K562 (cell line): ENCODE measurements at regions not wholly inside any gene's neighbourhood (a gene's known extent, or its start where the extent isn't known, plus 50 kb on each side); places are given as distances from the start of the nearest gene placed in this dataset.

Source experiments
- JUND ChIP-seq, 2 experiments: IDR thresholded peaks; 2 replicates in 1 of 2; 3 replicates in 1 of 2; pipeline ENCODE4 v1.6.1; 2011; ENCODE audit warnings: borderline replicate concordance in 2 of 2, low read depth in 2 of 2, low read length in 2 of 2, improper control_type of control experiment in 1 of 2, missing biosample characterization in 1 of 2, missing genetic modification characterization in 1 of 2, missing genetic modification reagents in 1 of 2
- NCOA2 ChIP-seq, 2 experiments: fragments of 450-650 bp; IDR thresholded peaks; 2 replicates each; pipeline ENCODE4 v1.6.1; 2018; ENCODE audit warnings: mild to moderate bottlenecking in 2 of 2, moderate library complexity in 1 of 2; ENCODE audit not compliant: partially characterized antibody in 2 of 2
- TF ChIP-seq, protein P1 (sequence below): fragments of 250-450 bp; sonication (Bioruptor Pico); IDR thresholded peaks from 2 replicates; pipeline ENCODE4 v1.4.0; 2020; ENCODE audit warnings: mild to moderate bottlenecking, moderate library complexity
- TF ChIP-seq, protein P2 (sequence below): fragments of 250-450 bp; sonication (Bioruptor Pico); IDR thresholded peaks from 2 replicates; pipeline ENCODE4 v1.8.0; 2021; ENCODE audit warnings: borderline replicate concordance, mild to moderate bottlenecking, moderate library complexity; ENCODE audit not compliant: poor library complexity, severe bottlenecking
- TF ChIP-seq, protein P3 (sequence below): fragments of 450-650 bp; IDR thresholded peaks from 2 replicates; pipeline ENCODE4 v1.6.1; 2016; ENCODE audit warnings: mild to moderate bottlenecking
- TF ChIP-seq, protein P4 (sequence below): fragments of 450-650 bp; formaldehyde crosslinking; IDR thresholded peaks from 2 replicates; pipeline ENCODE4 v1.4.0; 2022; ENCODE audit warnings: missing genetic modification characterization

DNA sequence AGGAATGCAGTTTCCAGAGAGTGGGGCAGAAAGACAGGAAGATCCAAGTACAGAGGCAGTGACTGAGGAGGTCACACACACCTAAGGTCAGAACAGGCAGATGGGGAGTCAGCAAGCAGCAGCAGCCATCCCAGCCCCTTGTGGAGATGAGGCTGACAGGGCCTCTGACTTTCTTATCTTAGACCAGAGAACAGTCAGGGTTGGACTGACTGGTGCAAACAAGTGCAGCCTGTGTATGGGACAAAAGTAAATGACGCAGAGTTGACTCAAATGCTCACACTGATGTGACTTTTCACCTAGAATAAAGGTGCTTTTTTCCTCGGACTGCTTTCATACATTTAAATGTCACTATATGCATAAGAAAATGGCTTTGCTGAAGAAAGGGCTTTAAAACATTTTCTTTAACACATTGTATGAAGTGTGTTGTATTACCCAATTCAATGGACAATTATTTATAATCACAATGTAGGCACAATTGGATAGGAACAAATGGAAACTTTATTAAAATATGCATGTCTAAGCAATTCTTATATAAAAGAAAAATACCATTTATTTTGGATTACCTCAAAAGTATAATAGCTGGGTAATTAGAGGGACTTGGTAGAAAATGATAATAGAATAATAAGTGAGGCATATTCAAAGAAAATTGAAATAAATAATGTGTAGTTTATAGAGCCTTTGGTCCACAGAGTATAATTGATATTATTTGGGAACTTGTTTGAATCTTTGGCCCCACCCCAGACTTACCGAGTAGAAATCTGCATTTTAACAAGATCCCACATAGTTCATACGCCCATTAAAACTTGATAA lies 1321.5 kb upstream of the CELF4 start (continued):
- TF ChIP-seq, protein P1, sequence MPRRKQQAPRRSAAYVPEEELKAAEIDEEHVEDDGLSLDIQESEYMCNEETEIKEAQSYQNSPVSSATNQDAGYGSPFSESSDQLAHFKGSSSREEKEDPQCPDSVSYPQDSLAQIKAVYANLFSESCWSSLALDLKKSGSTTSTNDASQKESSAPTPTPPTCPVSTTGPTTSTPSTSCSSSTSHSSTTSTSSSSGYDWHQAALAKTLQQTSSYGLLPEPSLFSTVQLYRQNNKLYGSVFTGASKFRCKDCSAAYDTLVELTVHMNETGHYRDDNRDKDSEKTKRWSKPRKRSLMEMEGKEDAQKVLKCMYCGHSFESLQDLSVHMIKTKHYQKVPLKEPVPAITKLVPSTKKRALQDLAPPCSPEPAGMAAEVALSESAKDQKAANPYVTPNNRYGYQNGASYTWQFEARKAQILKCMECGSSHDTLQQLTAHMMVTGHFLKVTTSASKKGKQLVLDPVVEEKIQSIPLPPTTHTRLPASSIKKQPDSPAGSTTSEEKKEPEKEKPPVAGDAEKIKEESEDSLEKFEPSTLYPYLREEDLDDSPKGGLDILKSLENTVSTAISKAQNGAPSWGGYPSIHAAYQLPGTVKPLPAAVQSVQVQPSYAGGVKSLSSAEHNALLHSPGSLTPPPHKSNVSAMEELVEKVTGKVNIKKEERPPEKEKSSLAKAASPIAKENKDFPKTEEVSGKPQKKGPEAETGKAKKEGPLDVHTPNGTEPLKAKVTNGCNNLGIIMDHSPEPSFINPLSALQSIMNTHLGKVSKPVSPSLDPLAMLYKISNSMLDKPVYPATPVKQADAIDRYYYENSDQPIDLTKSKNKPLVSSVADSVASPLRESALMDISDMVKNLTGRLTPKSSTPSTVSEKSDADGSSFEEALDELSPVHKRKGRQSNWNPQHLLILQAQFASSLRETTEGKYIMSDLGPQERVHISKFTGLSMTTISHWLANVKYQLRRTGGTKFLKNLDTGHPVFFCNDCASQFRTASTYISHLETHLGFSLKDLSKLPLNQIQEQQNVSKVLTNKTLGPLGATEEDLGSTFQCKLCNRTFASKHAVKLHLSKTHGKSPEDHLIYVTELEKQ = no peak
- TF ChIP-seq, protein P2, sequence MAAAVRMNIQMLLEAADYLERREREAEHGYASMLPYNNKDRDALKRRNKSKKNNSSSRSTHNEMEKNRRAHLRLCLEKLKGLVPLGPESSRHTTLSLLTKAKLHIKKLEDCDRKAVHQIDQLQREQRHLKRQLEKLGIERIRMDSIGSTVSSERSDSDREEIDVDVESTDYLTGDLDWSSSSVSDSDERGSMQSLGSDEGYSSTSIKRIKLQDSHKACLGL = no peak
- TF ChIP-seq, protein P3, sequence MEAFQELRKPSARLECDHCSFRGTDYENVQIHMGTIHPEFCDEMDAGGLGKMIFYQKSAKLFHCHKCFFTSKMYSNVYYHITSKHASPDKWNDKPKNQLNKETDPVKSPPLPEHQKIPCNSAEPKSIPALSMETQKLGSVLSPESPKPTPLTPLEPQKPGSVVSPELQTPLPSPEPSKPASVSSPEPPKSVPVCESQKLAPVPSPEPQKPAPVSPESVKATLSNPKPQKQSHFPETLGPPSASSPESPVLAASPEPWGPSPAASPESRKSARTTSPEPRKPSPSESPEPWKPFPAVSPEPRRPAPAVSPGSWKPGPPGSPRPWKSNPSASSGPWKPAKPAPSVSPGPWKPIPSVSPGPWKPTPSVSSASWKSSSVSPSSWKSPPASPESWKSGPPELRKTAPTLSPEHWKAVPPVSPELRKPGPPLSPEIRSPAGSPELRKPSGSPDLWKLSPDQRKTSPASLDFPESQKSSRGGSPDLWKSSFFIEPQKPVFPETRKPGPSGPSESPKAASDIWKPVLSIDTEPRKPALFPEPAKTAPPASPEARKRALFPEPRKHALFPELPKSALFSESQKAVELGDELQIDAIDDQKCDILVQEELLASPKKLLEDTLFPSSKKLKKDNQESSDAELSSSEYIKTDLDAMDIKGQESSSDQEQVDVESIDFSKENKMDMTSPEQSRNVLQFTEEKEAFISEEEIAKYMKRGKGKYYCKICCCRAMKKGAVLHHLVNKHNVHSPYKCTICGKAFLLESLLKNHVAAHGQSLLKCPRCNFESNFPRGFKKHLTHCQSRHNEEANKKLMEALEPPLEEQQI = no peak
- TF ChIP-seq NCOA2 (IDR thresholded peaks at IDR 0.05; ENCODE audit: partially characterized antibody in 2 of 2) = no peak
- TF ChIP-seq, protein P4, sequence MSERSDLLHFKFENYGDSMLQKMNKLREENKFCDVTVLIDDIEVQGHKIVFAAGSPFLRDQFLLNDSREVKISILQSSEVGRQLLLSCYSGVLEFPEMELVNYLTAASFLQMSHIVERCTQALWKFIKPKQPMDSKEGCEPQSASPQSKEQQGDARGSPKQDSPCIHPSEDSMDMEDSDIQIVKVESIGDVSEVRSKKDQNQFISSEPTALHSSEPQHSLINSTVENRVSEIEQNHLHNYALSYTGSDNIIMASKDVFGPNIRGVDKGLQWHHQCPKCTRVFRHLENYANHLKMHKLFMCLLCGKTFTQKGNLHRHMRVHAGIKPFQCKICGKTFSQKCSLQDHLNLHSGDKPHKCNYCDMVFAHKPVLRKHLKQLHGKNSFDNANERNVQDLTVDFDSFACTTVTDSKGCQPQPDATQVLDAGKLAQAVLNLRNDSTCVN (CRISPR knock-in tag) = no peak
- no peak for TF ChIP-seq JUND (IDR thresholded peaks at IDR 0.05; ENCODE audit: borderline replicate concordance, low read depth, low read length)
- TF ChIP-seq JUND (tag; IDR thresholded peaks at IDR 0.05; ENCODE audit: borderline replicate concordance, low read depth, low read length) = no peak
